Tibial nerve (tissue), 4 donors: ENCODE measurements at regions not wholly inside any gene's neighbourhood (a gene's known extent, or its start where the extent isn't known, plus 50 kb on each side); places are given as distances from the start of the nearest gene placed in this dataset.

Source experiments
- DNase-seq, 2 donors: peaks; one replicate each; pipeline ENCODE4 v3.0.0-alpha.2; 2019; ENCODE audit warnings: low spot score in 2 of 2
- H3K27ac ChIP-seq, 4 donors: fragments of 200-600 bp; sonication (generic) in 3 of 4; one replicate each; pipeline ENCODE4 v1.5.1; 2017 to 2019; ENCODE audit warnings: mild to moderate bottlenecking in 1 of 4
- H3K27me3 ChIP-seq, 2 donors: fragments of 200-600 bp; sonication (generic) in 1 of 2; one replicate each; pipeline versions ENCODE4 v1.5.1 to v1.6.0; 2017 to 2019
- H3K36me3 ChIP-seq, 3 donors: fragments of 200-600 bp; sonication (generic); one replicate each; pipeline ENCODE4 v1.5.1; 2018 to 2019
- H3K4me1 ChIP-seq, 4 donors: fragments of 200-600 bp; sonication (generic) in 3 of 4; one replicate each; pipeline ENCODE4 v1.5.1; 2017 to 2019
- H3K4me3 ChIP-seq, 4 donors: fragments of 200-600 bp; sonication (generic) in 3 of 4; one replicate each; pipeline ENCODE4 v1.5.1; 2017 to 2019; ENCODE audit warnings: mild to moderate bottlenecking in 1 of 4, moderate library complexity in 1 of 4
- H3K9me3 ChIP-seq, 4 donors: fragments of 200-600 bp; sonication (generic) in 3 of 4; one replicate each; pipeline ENCODE4 v1.5.1; 2017 to 2019
- EP300 ChIP-seq, 2 donors: sonication (generic); formaldehyde crosslinking; IDR thresholded peaks; one replicate each; pipeline ENCODE4 v1.6.1; 2017; ENCODE audit warnings: antibody characterized with exemption in 2 of 2, mild to moderate bottlenecking in 1 of 2
- POLR2A ChIP-seq, 2 donors: fragments of 450-650 bp; IDR thresholded peaks; one replicate each; pipeline ENCODE4 v1.6.1; 2017; ENCODE audit warnings: antibody characterized with exemption in 2 of 2, mild to moderate bottlenecking in 2 of 2, moderate library complexity in 2 of 2
- WGBS, 2 donors: methylation state at CpG; one replicate each; pipeline ENCODE4 v1.1.5; 2018; 5-methylcytosine and 5-hydroxymethylcytosine counted together
- TF ChIP-seq, protein P1 (sequence below), 5 experiments: fragments of 200-600 bp in 3 of 5; fragments of 450-650 bp in 2 of 5; sonication (generic) in 3 of 5; IDR thresholded peaks; one replicate each; pipeline ENCODE4 v1.5.1; 2016 to 2019; ENCODE audit warnings: antibody characterized with exemption in 5 of 5, mild to moderate bottlenecking in 3 of 5, moderate library complexity in 2 of 5

GRCh38 chr3:117705011-117705410, 995.4 kb downstream of the TUSC7 start:
- H3K4me3 ChIP-seq = no peak overlapping the region
- no peaks in the 10 kb centered on the region for H3K36me3 ChIP-seq
- H3K27me3 ChIP-seq = no peaks in the 10 kb centered on the region
- 76 to 77% methylated on average over 3 of the region's 3 CpGs for WGBS, 2 donors
- H3K9me3 ChIP-seq = no peaks in the 10 kb centered on the region
- no peak overlapping the region for H3K27ac ChIP-seq
- TF ChIP-seq, protein P1, sequence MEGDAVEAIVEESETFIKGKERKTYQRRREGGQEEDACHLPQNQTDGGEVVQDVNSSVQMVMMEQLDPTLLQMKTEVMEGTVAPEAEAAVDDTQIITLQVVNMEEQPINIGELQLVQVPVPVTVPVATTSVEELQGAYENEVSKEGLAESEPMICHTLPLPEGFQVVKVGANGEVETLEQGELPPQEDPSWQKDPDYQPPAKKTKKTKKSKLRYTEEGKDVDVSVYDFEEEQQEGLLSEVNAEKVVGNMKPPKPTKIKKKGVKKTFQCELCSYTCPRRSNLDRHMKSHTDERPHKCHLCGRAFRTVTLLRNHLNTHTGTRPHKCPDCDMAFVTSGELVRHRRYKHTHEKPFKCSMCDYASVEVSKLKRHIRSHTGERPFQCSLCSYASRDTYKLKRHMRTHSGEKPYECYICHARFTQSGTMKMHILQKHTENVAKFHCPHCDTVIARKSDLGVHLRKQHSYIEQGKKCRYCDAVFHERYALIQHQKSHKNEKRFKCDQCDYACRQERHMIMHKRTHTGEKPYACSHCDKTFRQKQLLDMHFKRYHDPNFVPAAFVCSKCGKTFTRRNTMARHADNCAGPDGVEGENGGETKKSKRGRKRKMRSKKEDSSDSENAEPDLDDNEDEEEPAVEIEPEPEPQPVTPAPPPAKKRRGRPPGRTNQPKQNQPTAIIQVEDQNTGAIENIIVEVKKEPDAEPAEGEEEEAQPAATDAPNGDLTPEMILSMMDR (IDR thresholded peaks at IDR 0.05) = no peak
- TF ChIP-seq EP300 (IDR thresholded peaks at IDR 0.05) = no peak
- TF ChIP-seq POLR2A (IDR thresholded peaks at IDR 0.05) = no peak
- peaks cover 0 to 6% (median 0%) of the 10 kb centered on the region in 4 donors for H3K4me1 ChIP-seq
- DNase-seq = no peak

- Histone ChIP-seq H3K27me3 (no peaks in the 10 kb centered on the region), H3K4me1 (peaks cover 0 to 6% (median 0%) of the 10 kb centered on the region in 4 donors), H3K4me3 (no peak overlapping the region), H3K9me3 (no peaks in the 10 kb centered on the region), H3K27ac (no peak overlapping the region), H3K36me3 (no peaks in the 10 kb centered on the region)
- no peak for TF ChIP-seq EP300 (IDR thresholded peaks at IDR 0.05)
- no peak for TF ChIP-seq POLR2A (IDR thresholded peaks at IDR 0.05)
- TF ChIP-seq, protein P1 (IDR thresholded peaks at IDR 0.05) = no peak
- no peak for DNase-seq
- 17 to 18% methylated on average over 1 of the region's 1 CpG for WGBS, 2 donors
Observed at GRCh38 chr3:117706037-117706436, 996.5 kb downstream of the TUSC7 start.

DNA sequence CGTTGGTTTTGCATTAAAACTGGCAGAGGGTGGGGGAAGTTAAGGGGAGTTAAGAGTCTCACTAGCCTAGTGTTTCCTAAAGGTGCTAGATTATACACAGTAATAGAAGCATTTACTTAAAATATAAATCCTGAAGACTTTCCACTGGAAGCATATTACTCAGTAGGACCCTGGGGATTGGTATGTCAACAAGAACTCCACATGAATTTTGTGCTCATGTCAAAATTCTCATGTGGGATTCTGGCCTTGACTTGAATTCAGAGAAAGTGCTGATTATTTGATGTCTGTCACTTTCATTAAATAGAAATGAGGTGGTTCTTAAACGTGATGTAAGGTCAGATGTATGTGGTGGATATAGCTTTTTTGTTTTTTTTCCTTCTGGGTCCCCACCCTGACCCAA, 997.2 kb downstream of the TUSC7 start:
- Histone ChIP-seq H3K27ac (no peak overlapping the region), H3K27me3 (no peaks in the 10 kb centered on the region), H3K4me1 (peaks cover 0 to 6% (median 0%) of the 10 kb centered on the region in 4 donors), H3K4me3 (no peak overlapping the region), H3K36me3 (no peaks in the 10 kb centered on the region), H3K9me3 (no peaks in the 10 kb centered on the region)
- DNase-seq = no peak
- TF ChIP-seq POLR2A (IDR thresholded peaks at IDR 0.05) (no peak), EP300 (IDR thresholded peaks at IDR 0.05) (no peak)
- TF ChIP-seq, protein P1 (IDR thresholded peaks at IDR 0.05) = no peak
- 67 to 73% methylated on average over 2 of the region's 2 CpGs for WGBS, 2 donors

DNA sequence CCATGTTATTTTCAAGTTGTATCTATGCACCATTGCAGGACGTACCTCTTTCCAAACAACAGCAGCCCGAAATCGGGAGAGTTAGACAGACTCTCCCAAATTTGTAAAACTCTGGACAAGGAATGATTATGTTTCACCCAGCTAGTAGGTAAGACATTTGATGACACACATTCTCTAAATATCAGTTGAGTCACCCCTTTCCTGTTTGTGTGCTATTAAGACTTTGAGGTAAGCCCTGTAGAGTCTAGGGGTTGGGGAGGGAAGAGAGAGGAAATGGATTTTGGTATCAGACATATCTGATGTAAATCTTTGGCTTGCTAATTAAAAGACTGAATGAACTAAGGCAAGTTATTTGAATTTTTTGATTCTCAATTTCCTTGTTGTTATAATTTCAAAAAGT, 999.0 kb downstream of the TUSC7 start:
- Histone ChIP-seq H3K27me3 (no peaks in the 10 kb centered on the region), H3K27ac (no peak overlapping the region), H3K9me3 (no peaks in the 10 kb centered on the region), H3K4me3 (no peak overlapping the region), H3K36me3 (no peaks in the 10 kb centered on the region), H3K4me1 (peaks cover 0 to 6% (median 0%) of the 10 kb centered on the region in 4 donors)
- no peak for DNase-seq
- TF ChIP-seq, protein P1 (IDR thresholded peaks at IDR 0.05) = no peak
- TF ChIP-seq EP300 (IDR thresholded peaks at IDR 0.05) = no peak
- TF ChIP-seq POLR2A (IDR thresholded peaks at IDR 0.05) = no peak
- 94 to 97% methylated on average over 3 of the region's 3 CpGs for WGBS, 2 donors

- Histone ChIP-seq H3K27me3 (no peaks in the 10 kb centered on the region), H3K27ac (no peak overlapping the region), H3K4me1 (peaks cover 0 to 6% (median 0%) of the 10 kb centered on the region in 4 donors), H3K4me3 (no peak overlapping the region), H3K36me3 (no peaks in the 10 kb centered on the region), H3K9me3 (no peaks in the 10 kb centered on the region)
- DNase-seq = no peak
- 86 to 94% methylated on average over 2 of the region's 2 CpGs for WGBS, 2 donors
- TF ChIP-seq, protein P1 (IDR thresholded peaks at IDR 0.05) = no peak
- TF ChIP-seq POLR2A (IDR thresholded peaks at IDR 0.05) (no peak), EP300 (IDR thresholded peaks at IDR 0.05) (no peak)
Observed at GRCh38 chr3:117709108-117709507, 999.5 kb downstream of the TUSC7 start.
